Ishikawa (cell line): ENCODE measurements at regions not wholly inside any gene's neighbourhood (a gene's known extent, or its start where the extent isn't known, plus 50 kb on each side); places are given as distances from the start of the nearest gene placed in this dataset.

Source experiments
- CEBPB ChIP-seq: IDR thresholded peaks from 2 replicates; pipeline ENCODE4 v1.6.1; 2012
- CREB1 ChIP-seq: IDR thresholded peaks from 2 replicates; pipeline ENCODE4 v1.6.1; 2012; ENCODE audit warnings: low read depth
- MAX ChIP-seq: IDR thresholded peaks from 2 replicates; pipeline ENCODE4 v1.6.1; 2012
- RAD21 ChIP-seq: IDR thresholded peaks from 2 replicates; pipeline ENCODE4 v1.6.1; 2012; ENCODE audit warnings: low read depth
- REST ChIP-seq: IDR thresholded peaks from 2 replicates; pipeline ENCODE4 v1.6.1; 2012; ENCODE audit warnings: low read depth, mild to moderate bottlenecking
- TAF1 ChIP-seq: IDR thresholded peaks from 2 replicates; pipeline ENCODE4 v1.6.1; 2012; ENCODE audit warnings: low read depth, mild to moderate bottlenecking

DNA sequence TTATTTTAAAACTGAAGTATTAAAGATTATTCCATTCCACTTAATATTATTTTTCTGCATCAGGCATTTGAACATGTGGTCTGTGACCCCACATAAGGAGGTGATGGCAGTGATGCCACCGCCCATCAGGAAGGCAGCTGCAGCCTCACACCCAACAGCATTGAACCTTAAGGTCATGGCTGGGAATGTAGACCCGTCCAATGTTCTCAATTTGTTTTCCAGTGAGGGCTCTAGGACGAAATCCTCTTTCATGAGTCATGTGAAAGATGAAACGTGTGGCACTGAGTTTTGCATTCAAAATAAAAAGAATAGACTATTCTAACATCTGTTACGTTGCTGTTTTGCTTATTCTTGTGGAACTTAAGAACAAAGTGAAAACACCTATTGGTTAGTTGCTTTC lies 74.5 kb upstream of the ANKRD10 start:
- TF ChIP-seq TAF1: no peak
- no peak for TF ChIP-seq RAD21
- TF ChIP-seq CEBPB: no peak
- TF ChIP-seq CREB1: no peak
- no peak for TF ChIP-seq MAX
- TF ChIP-seq REST: no peak
